Neural cell (in vitro differentiated cells): ENCODE measurements at regions not wholly inside any gene's neighbourhood (a gene's known extent, or its start where the extent isn't known, plus 50 kb on each side); places are given as distances from the start of the nearest gene placed in this dataset.

Experiments used
- RAD21 ChIP-seq: fragments of 450-650 bp; conservative IDR thresholded peaks from 2 replicates; pipeline ENCODE4 v1.6.1; 2014; ENCODE audit warnings: antibody characterized with exemption, mild to moderate bottlenecking, moderate library complexity
- SMC3 ChIP-seq: fragments of 450-650 bp; conservative IDR thresholded peaks from 2 replicates; pipeline ENCODE4 v1.6.1; 2014; ENCODE audit warnings: antibody characterized with exemption, mild to moderate bottlenecking, moderate library complexity; ENCODE audit not compliant: poor library complexity

DNA sequence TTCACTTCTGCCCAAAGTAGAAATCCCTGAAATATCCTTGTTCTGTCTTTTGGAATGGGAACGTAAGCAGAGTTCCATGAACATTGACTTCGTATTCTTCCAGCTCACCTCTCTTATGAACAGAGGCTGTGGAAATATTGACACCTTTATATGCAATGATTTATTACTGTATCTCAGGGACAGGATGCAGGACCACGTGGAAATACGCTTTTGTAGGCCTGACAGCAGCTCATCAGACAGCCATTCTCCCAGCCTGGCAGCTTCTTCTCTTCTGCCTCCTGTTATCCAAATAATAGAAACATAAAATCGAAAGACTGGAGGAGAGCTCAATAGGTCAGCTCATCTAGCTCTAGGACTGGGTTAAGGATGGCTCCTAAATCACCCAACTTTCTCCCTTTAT is 106.2 kb upstream of the DTNBP1 start:
- TF ChIP-seq RAD21 (no peak), SMC3 (no peak)
